ENCODE measurements at regions not wholly inside any gene's neighbourhood (a gene's known extent, or its start where the extent isn't known, plus 50 kb on each side); places are given as distances from the start of the nearest gene placed in this dataset.
"Not testable (repeated sequence)": the region's sequence is repeated elsewhere in the genome, so short reads cannot be mapped to it uniquely, and the experiment has no call there.

GRCh38 chr6:120496661-120497060 is 837.6 kb downstream of the TBC1D32 start:
- DNase-seq (ENCODE audit: low read depth): no peak

- DNase-seq (ENCODE audit: low read depth): no peak
These were observed 840.8 kb downstream of the TBC1D32 start for GRCh38 chr6:120493505-120493904.

DNA sequence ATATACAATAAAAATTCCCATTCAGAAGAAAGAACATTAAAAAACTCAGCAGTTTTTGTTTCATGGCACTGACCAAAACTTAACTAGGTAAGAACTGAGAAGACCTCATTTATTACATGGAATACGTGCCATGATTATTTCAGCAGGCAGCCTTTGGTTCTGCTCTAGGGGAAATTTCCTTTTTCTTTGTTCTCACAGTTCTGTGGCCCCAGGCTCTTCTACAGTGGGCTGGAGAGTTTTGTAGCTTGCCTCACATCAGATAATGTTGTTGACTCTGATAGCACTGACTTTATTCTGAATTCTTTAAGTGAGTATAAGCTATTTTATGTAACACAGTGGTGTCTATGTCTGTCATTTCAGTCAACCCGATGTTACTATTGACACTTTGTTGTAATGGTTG is 844.3 kb downstream of the TBC1D32 start:
- DNase-seq (ENCODE audit: low read depth): no peak

GRCh38 chr6:120484146-120484545 is 850.1 kb downstream of the TBC1D32 start:
- DNase-seq (ENCODE audit: low read depth): no peak

DNA sequence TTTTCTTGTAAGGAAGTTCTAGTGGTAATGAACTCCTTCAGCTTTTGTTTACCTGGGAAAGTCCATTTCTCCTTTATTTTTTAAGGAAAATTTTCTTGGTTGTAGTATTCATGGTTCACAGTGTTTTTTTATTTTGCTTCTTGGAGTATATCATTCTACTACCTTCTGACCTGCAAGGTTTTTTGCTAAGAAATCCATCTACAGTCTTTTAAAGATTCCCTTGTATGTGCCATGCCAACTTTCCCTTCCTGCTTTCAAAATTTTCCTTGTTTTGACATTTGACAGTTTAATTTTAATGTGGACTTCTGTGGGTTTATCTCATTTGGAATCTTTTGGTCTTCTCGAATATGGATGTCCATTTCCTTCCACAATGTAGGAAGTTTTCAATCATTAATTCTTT is 855.6 kb downstream of the TBC1D32 start:
- no peak for DNase-seq (ENCODE audit: low read depth)

DNA sequence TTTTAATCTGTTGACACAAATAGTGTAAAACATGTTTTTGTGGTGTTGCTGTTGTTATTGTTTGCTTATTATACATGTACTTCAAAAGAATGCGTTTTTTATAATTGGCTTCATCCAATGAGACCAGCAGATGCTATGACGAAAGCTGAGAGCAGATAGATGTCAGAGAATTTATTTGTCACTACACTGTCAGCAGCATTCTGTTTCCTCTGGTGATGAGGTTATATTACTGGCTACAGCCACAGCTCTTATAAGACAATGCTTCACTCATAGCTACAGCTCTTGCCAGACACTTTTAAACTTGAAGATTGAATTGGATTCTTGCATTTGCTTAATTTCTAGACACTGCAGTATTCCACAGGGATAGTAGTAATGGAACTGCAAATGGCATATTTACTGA is 860.5 kb downstream of the TBC1D32 start:
- DNase-seq (ENCODE audit: low read depth): no peak

DNA sequence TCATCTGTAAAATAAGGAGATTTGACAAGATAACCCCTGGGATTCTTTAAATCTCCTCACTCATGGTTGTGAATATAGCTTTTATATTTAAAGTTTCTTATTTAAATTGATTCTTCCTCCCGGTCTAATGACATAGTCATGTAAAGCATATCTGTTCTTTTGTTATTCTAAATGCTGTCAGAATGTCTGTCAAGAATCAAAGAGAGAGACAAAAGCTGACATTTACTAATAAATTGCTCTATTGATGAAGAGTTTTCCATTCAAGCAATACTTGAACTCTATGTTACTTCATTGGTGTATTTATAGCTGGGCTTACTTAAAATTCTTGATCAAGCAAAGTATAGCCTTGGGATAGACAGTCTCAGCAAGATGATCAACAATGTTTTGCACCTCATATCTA is 865.8 kb downstream of the TBC1D32 start:
- DNase-seq (ENCODE audit: low read depth): no peak

DNA sequence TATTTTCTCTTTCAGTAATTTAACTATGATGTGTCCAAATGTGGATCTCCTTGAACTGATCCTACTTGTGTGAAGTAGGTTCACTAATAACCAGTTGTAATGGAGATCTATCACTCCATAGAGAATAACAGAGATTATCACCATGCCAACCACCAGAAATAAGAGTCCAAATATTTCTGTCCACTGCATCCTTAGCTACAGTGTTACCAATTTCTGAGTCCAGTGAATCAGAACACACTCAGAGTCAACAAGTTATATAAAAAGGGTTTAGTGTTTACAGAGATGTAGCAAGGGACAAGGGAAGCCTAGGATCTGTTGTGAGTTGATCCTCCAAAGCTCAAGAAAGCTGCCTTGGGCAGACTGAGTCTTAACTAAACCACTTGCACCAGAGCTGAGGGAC is 882.8 kb downstream of the TBC1D32 start:
- DNase-seq (ENCODE audit: low read depth): no peak

- no peak for DNase-seq (ENCODE audit: low read depth)
These were observed 886.7 kb downstream of the TBC1D32 start for GRCh38 chr6:120447605-120448004.

DNA sequence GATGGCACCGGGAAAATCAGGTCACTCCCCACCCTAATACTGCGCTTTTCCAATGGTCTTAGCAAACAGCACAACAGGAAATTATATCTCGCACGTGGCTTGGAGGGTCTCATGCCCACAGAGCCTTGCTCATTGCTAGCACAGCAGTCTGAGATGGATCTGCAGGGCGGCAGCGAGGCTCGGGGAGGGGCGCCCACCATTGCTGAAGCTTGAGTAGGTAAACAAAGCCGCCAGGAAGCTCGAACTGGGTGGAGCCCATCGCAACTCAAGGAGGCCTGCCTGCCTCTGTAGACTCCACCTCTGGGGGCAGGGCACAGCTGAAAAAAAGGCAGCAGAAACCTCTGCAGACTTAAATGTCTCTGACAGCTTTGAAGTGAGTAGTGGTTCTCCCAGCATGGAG is 901.4 kb downstream of the TBC1D32 start:
- not testable (repeated sequence) for DNase-seq (ENCODE audit: low read depth)

- no peak for DNase-seq (ENCODE audit: low read depth)
These were observed 902.4 kb downstream of the TBC1D32 start for GRCh38 chr6:120431841-120432240.

DNA sequence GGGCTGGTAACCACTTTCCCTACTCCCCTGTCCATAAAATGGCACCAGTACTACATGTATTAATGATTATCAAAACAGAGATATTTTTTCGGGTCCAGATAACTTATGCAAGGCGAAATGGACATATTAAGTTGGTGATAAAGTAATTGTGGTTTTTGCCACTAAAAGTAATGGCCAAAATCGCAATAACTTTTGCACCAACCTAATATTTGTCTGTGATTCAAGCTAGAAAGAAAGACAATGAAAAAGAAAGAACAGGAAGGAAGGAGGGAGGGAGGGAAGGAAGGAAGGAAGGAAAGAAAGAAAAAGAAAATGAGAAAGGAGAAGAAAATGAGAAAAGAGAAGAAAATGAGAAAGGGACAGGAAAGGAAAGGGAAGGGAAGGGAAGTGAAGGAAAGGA is 922.9 kb downstream of the TBC1D32 start:
- DNase-seq (ENCODE audit: low read depth): no peak

DNA sequence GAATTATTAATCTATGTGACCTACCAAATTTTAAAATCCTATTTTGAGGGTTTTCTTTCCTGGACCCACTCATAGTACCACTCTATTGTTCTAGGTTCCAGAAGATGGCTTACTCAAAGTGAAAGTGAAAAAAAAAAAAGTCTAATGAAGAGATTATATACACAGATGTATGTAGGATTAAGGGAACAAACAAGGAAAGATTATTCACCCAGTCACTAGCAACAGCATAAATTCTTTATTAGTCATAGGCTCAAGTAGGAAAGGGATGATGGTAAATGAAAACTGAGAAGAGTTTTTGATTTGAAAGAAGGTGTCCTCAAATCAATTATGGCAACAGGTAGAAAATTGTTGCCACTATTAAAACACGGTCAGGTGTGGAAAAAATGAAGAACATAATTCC is 923.7 kb downstream of the TBC1D32 start:
- DNase-seq (ENCODE audit: low read depth): no peak

DNA sequence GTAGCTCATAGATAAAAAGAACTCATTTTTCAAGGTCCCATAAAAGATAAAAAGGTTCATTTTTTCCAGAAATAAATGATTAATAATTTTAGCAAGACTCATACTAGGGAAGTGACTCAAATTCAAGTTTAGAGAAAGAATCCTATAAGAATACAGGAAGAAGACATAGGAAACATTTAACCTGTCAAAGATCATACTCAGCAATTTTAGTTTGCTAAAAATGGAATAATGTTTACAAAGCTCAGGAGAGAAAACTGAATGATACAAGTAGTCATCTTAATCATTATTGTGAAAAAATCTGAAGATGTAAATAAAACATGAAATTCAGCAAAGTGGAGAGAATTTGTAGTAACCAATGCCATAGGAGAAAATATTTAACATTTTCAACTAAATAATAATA is 926.6 kb downstream of the TBC1D32 start:
- DNase-seq (ENCODE audit: low read depth): no peak

DNA sequence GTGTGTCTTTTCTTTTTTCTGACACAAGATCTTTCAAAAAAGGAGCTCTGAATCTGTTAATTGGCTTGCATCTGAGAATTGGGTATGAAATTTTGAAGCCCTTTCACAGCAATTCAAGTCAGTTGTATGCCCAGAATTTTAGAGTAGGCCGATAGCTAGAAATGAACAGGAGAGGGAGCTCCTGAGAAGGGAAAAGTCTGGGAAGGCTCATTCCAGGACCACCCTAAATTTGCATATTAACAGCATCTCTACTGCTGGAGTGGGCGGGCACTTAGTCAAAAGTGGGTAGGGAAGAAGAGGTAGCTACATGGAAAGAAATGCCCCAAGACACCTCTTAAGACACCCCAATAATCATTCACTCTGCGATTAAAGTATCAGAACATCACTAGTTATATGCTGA is 928.3 kb downstream of the TBC1D32 start:
- DNase-seq (ENCODE audit: low read depth): no peak

DNA sequence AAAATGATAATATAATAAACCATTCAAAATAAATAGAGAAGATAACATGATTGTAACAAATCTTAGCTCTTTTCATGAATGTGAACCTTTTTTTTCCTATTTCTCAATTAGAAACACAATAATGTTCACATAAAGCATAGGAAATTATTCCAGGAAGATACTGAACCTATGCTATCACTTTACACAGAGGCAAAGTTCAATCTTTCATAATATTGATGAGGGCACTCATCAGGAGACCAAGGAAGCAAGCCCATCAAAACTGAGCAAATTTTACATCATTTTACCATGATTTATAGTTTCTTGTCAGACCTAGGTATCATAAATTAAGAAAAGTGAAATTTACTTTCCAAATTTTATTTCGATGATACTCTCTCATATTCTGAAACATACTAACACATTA is 938.5 kb downstream of the TBC1D32 start:
- DNase-seq (ENCODE audit: low read depth): no peak

- no peak for DNase-seq (ENCODE audit: low read depth)
These were observed 939.0 kb downstream of the TBC1D32 start for GRCh38 chr6:120395330-120395729.

GRCh38 chr6:120392941-120393340 is 941.3 kb downstream of the TBC1D32 start:
- no peak for DNase-seq (ENCODE audit: low read depth)

DNA sequence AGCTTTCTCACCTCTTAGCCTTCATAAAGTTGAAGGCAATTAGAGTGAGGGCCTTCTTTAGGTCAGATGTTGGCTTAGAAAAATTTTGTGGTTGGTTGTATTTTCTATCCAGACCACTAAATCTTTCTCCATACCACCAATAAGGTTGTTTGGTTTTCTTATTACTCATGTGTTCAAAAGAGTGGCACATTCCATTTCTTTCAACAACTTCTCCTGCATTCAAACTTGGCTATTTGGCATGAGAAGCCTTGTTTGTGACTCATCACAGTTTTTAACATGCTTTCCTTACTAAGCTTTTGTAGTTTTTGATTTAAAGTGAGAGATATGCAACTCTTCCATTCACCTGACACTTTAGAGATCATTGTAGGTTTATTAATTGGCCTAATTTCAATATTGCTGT is 949.6 kb downstream of the TBC1D32 start:
- DNase-seq (ENCODE audit: low read depth): no peak

DNA sequence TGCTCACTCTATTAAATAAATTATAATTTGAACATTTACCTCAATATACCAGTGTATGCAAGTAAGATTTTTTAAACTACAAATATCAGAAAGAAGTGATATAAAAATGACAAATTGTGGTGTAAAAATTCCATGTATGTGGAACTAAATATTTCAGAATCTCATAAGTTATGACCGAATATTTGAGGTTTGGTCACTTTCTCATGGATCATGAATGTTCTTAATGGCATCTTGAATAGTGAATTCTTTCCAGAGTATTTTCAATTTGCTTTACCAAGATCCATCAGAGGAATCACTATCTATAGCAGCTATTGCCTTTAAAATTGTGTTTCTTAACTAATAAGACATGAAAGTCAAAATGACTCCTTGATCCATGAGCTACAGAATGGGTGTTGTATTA is 950.6 kb downstream of the TBC1D32 start:
- no peak for DNase-seq (ENCODE audit: low read depth)

- no peak for DNase-seq (ENCODE audit: low read depth)
These were observed 955.6 kb downstream of the TBC1D32 start for GRCh38 chr6:120378582-120379220.

- DNase-seq (ENCODE audit: low read depth): no peak
These were observed 961.1 kb downstream of the TBC1D32 start for GRCh38 chr6:120373185-120373584.

- no peak for DNase-seq (ENCODE audit: low read depth)
These were observed 970.9 kb downstream of the TBC1D32 start for GRCh38 chr6:120363429-120363828.

GRCh38 chr6:120358535-120358934 is 975.7 kb downstream of the TBC1D32 start:
- not testable (repeated sequence) for DNase-seq (ENCODE audit: low read depth)

- no peak for DNase-seq (ENCODE audit: low read depth)
These were observed 976.8 kb downstream of the TBC1D32 start for GRCh38 chr6:120357447-120357846.

All from activated gamma-delta T cell treated with anti-CD3 and anti-CD28 coated beads, Interleukin-2, amount 50 U/mL, for 16 hours (primary cell).